Fibroblast of lung (primary cell): ENCODE measurements at regions not wholly inside any gene's neighbourhood (a gene's known extent, or its start where the extent isn't known, plus 50 kb on each side); places are given as distances from the start of the nearest gene placed in this dataset.

Experiments
- DNase-seq, 2 donors: peaks; one replicate each; pipeline versions ENCODE4 v3.0.0 to v3.0.0-alpha.2; 2010; ENCODE audit warnings: low read depth in 2 of 2
- H2AFZ ChIP-seq: 2 replicates; pipeline ENCODE4 v1.5.1; 2012; ENCODE audit warnings: low read length, control low read depth, inconsistent platforms
- H3K27ac ChIP-seq: 2 replicates; pipeline ENCODE4 v1.5.1; 2011; ENCODE audit warnings: low read length, control low read depth; ENCODE audit not compliant: insufficient read depth
- H3K27me3 ChIP-seq: 2 replicates; pipeline ENCODE4 v1.5.1; 2011; ENCODE audit warnings: mild to moderate bottlenecking, low read length; ENCODE audit not compliant: control insufficient read depth, insufficient read depth
- H3K36me3 ChIP-seq: 2 replicates; pipeline ENCODE4 v1.5.1; 2011; ENCODE audit warnings: low read length; ENCODE audit not compliant: control insufficient read depth, insufficient read depth
- H3K4me1 ChIP-seq: 2 replicates; pipeline ENCODE4 v1.5.1; 2011; ENCODE audit warnings: low read length; ENCODE audit not compliant: control insufficient read depth, insufficient read depth; ENCODE audit errors: extremely low read depth
- H3K4me2 ChIP-seq: 2 replicates; pipeline ENCODE4 v1.5.1; 2011; ENCODE audit warnings: low read length, control low read depth; ENCODE audit not compliant: insufficient read depth; ENCODE audit errors: extremely low read depth
- H3K4me3 ChIP-seq, 4 experiments: fragments of 200-600 bp in 1 of 4; sonication (generic) in 1 of 4; replicated peaks in 1 of 4; 2 replicates each; pipeline ENCODE4 v1.5.1; 2011 to 2016; ENCODE audit warnings: low read length in 4 of 4, low read depth in 3 of 4, mild to moderate bottlenecking in 3 of 4, control low read depth in 2 of 4, inconsistent platforms in 1 of 4, mixed read lengths in 1 of 4; ENCODE audit not compliant: insufficient read depth in 1 of 4; ENCODE audit errors: control extremely low read depth in 1 of 4
- H3K79me2 ChIP-seq: 2 replicates; pipeline ENCODE4 v1.5.1; 2012; ENCODE audit warnings: mild to moderate bottlenecking, low read length, inconsistent platforms; ENCODE audit not compliant: control insufficient read depth, insufficient read depth
- H3K9ac ChIP-seq: 2 replicates; pipeline ENCODE4 v1.5.1; 2011; ENCODE audit warnings: mild to moderate bottlenecking, low read length, control low read depth; ENCODE audit not compliant: insufficient read depth
- H3K9me3 ChIP-seq: 2 replicates; pipeline ENCODE4 v1.5.1; 2012; ENCODE audit warnings: low read depth, low read length; ENCODE audit not compliant: control insufficient read depth, insufficient read depth
- H4K20me1 ChIP-seq: 2 replicates; pipeline ENCODE4 v1.5.1; 2011; ENCODE audit warnings: low read length; ENCODE audit not compliant: control insufficient read depth, insufficient read depth; ENCODE audit errors: extremely low read depth
- CTCF ChIP-seq, 2 donors: IDR thresholded peaks in 1 of 2; conservative IDR thresholded peaks in 1 of 2; 1 replicate in 1 of 2; 2 replicates in 1 of 2; pipeline ENCODE4 v1.5.1; 2011 to 2012; ENCODE audit warnings: low read length in 2 of 2, control low read depth in 1 of 2, inconsistent platforms in 1 of 2, low read depth in 1 of 2, mild to moderate bottlenecking in 1 of 2
- EZH2 ChIP-seq: IDR thresholded peaks from 2 replicates; pipeline ENCODE4 v1.5.1; 2012; ENCODE audit warnings: low read length, control low read depth, mild to moderate bottlenecking; ENCODE audit errors: missing control alignments

DNA sequence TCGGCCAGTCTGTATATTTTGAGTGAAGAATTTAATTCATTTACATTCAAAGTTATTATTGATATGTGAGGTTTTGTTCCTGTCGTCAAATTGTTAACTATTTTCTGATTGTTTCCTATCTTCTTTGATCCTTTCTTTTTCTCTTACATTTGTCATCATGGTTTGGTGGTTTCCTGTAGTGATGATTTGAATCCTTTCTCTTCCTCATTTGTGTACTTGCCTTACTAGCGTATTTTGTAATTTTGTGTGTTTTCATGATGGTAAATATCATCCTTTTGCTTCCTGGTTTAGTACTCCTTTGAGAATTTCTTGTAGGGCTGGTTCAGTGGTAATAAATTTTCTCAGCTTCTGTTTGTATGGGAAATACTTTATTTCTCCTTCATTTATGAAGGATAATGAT is 151.7 kb upstream of the CEP162 start:
- H3K79me2 ChIP-seq: no peaks in the 10 kb centered on the region

DNA sequence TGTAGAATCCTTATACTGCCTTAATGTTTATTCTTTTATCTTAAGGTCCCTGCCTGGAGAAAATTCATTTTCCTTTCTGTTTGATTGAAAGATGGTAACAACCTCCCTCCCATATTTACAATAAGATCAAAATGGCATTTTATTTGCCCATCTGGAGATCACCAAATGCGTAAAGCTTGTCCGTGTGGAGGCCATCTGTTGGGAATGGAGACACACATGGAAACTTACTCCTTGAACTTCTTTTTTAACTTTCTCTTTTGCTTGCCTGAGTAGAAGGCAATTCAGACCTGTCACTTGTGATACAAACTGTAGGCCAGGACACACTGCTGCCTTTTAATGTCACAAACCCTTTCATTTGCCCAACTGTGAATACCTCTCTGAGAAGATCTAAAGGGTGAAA is 144.8 kb upstream of the CEP162 start:
- no peak for DNase-seq
- Histone ChIP-seq H3K4me3 (no peak overlapping the region), H3K27ac (no peak overlapping the region), H4K20me1 (no peaks in the 10 kb centered on the region), H3K4me2 (no peak overlapping the region), H2AFZ (no peak overlapping the region), H3K27me3 (no peaks in the 10 kb centered on the region), H3K9ac (no peak overlapping the region), H3K4me1 (no peaks in the 10 kb centered on the region), H3K36me3 (no peaks in the 10 kb centered on the region), H3K79me2 (no peaks in the 10 kb centered on the region), H3K9me3 (no peaks in the 10 kb centered on the region)
- no peak for TF ChIP-seq EZH2
- no peak for TF ChIP-seq CTCF (conservative IDR thresholded peaks at IDR 0.05 in 1 of 2, IDR thresholded peaks at IDR 0.05 in 1 of 2; ENCODE audit: low read depth in 1 of 2, low read length in 2 of 2)

More for the DNA sequence above, 151.7 kb upstream of the CEP162 start:
- no peaks in the 10 kb centered on the region for H3K36me3 ChIP-seq
- H3K9ac ChIP-seq: no peak overlapping the region
- no peak overlapping the region for H3K4me2 ChIP-seq
- TF ChIP-seq CTCF (conservative IDR thresholded peaks at IDR 0.05 in 1 of 2, IDR thresholded peaks at IDR 0.05 in 1 of 2; ENCODE audit: low read depth in 1 of 2, low read length in 2 of 2) (no peak), EZH2 (no peak)
- H3K9me3 ChIP-seq: no peaks in the 10 kb centered on the region
- no peaks in the 10 kb centered on the region for H3K4me1 ChIP-seq
- no peak overlapping the region for H3K4me3 ChIP-seq
- no peak overlapping the region for H2AFZ ChIP-seq
- DNase-seq: no peak
- no peaks in the 10 kb centered on the region for H4K20me1 ChIP-seq
- H3K27me3 ChIP-seq: no peaks in the 10 kb centered on the region
- H3K27ac ChIP-seq: no peak overlapping the region

- H3K27me3 ChIP-seq: no peaks in the 10 kb centered on the region
- no peak overlapping the region for H3K4me3 ChIP-seq
- H3K9ac ChIP-seq: no peak overlapping the region
- no peak overlapping the region for H3K27ac ChIP-seq
- H3K9me3 ChIP-seq: no peaks in the 10 kb centered on the region
- no peak overlapping the region for H3K4me2 ChIP-seq
- H2AFZ ChIP-seq: no peak overlapping the region
- no peaks in the 10 kb centered on the region for H4K20me1 ChIP-seq
- no peaks in the 10 kb centered on the region for H3K79me2 ChIP-seq
- H3K4me1 ChIP-seq: no peaks in the 10 kb centered on the region
- H3K36me3 ChIP-seq: no peaks in the 10 kb centered on the region
- DNase-seq: no peak
- TF ChIP-seq CTCF (conservative IDR thresholded peaks at IDR 0.05 in 1 of 2, IDR thresholded peaks at IDR 0.05 in 1 of 2; ENCODE audit: low read depth in 1 of 2, low read length in 2 of 2): no peak
- TF ChIP-seq EZH2: no peak
Observed at GRCh38 chr6:84371681-84372080, 144.2 kb upstream of the CEP162 start.
